IPS-15b (cell line): ENCODE measurements at regions not wholly inside any gene's neighbourhood (a gene's known extent, or its start where the extent isn't known, plus 50 kb on each side); places are given as distances from the start of the nearest gene placed in this dataset.

Experiments used
- H3K27me3 ChIP-seq: one replicate; pipeline ENCODE4 v1.6.1; 2013; ENCODE audit warnings: low read length; ENCODE audit not compliant: control insufficient read depth, insufficient read depth
- H3K36me3 ChIP-seq: one replicate; pipeline ENCODE4 v1.6.1; 2013; ENCODE audit warnings: low read length; ENCODE audit not compliant: control insufficient read depth, insufficient read depth
- H3K4me1 ChIP-seq: one replicate; pipeline ENCODE4 v1.6.1; 2013; ENCODE audit warnings: mild to moderate bottlenecking, low read length; ENCODE audit not compliant: control insufficient read depth, insufficient read depth
- H3K4me3 ChIP-seq: one replicate; pipeline ENCODE4 v1.5.1; 2013; ENCODE audit warnings: low read depth, low read length
- H3K9ac ChIP-seq: one replicate; pipeline ENCODE4 v1.6.1; 2013; ENCODE audit warnings: low read depth, mild to moderate bottlenecking, low read length
- H3K9me3 ChIP-seq: one replicate; pipeline ENCODE4 v1.6.1; 2013; ENCODE audit warnings: mild to moderate bottlenecking, low read length; ENCODE audit not compliant: control insufficient read depth, insufficient read depth

- Histone ChIP-seq H3K4me1 (peaks cover 5% of the 10 kb centered on the region), H3K9me3 (no peaks in the 10 kb centered on the region), H3K36me3 (no peaks in the 10 kb centered on the region), H3K27me3 (peaks cover 53% of the 10 kb centered on the region), H3K9ac (no peak overlapping the region), H3K4me3 (no peak overlapping the region)
Observed at GRCh38 chrX:68892134-68892533, 63.3 kb downstream of the EFNB1 start.
